ENCODE measurements at regions not wholly inside any gene's neighbourhood (a gene's known extent, or its start where the extent isn't known, plus 50 kb on each side); places are given as distances from the start of the nearest gene placed in this dataset.
"Not testable (repeated sequence)": the region's sequence is repeated elsewhere in the genome, so short reads cannot be mapped to it uniquely, and the experiment has no call there.

DNA sequence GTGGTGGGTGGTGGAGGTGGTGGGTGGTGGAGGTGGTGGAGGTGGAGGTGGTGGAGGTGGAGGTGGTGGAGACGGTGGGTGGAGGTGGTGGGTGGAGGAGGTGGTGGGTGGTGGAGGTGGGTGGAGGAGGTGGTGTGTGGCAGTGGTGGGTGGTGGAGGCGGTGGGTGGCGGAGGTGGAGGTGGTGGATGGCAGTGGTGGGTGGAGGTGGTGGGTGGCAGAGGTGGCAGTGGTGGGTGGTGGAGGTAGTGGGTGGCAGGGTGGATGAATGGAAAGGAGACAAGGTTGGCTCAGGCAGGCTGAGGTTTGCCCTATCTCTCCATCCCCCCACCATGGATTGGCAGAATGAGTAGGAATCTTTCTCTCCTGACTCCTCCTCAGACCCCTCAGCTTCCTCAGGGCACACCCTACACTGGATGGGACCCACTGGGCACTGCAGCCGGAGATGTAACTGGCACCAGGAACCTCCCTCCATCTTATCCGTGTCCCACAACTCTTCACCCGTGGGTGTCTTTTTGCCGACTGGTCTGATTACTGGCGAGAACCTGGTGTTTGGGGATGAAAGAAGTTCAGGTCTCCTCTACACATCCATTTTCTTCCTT, 166.3 kb downstream of the C9orf50 start:
- DNase-seq = peak; percentile 46

DNA sequence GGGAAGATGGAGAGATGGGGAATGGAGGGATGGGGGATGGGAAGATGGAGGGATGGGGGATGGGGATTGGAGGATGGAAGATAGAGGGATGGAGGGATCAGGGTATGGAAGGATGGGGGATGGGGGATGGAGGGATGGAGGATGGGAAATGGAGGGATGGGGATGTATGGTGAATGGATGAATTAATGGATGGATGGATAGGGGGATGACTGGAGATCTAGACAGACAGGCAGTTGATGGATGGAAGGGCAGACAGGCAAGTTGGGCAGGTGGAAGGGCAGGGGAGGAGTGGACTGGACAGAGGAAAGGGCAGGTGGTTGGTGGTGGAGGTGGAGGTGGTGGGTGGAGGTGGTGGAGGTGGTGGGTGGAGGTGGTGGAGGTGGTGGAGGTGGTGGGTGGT, 167.2 kb downstream of the C9orf50 start:
- no peak for DNase-seq

DNA sequence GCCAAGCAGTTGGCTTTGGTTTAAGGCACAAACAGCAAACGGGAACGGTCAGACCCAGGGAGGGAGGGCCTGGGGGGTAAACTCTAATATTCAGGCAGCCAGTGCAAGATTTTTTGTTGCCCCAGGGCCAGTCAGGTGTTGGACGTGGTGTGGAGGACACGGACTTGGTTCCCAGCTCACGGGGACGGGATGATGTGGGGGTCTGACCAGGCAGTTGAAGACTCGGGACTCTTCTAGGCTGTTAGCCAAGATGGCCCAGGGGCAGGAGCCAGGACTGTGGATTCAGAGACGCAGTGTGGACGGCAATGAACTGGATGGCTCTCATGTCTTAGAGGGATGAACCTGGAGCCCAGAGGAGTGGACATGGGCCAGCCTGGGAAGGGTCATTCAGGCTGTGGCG, 169.2 kb downstream of the C9orf50 start:
- DNase-seq = no peak

DNA sequence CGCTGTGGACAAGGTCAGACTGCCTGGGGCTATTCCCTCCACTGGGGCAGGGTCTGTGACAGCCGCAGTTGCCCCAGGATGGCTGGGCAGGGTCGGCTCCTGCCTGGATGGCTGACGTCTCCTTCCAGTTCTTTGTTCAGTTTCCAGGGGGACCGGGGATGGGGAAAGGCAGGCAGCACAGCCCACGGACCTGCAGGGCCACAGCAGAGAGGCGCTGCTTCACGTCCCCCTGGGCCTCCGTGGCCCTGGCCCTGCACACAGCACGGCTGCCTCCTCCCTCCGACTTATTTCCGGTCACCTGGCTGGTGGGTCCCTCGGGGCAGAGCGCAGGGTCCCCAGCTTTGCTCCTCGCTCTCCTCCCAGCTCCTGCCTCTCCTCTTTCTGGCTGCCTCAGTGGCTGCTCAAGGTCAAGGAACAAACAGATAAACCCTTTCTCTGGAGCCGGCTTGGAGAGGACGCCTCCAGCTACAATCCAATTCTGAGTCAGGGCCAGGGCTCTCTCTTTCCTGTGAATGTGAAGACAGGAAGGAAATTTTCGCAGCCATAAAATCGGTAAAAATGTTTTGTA, 169.7 kb downstream of the C9orf50 start:
- DNase-seq = no peak

DNA sequence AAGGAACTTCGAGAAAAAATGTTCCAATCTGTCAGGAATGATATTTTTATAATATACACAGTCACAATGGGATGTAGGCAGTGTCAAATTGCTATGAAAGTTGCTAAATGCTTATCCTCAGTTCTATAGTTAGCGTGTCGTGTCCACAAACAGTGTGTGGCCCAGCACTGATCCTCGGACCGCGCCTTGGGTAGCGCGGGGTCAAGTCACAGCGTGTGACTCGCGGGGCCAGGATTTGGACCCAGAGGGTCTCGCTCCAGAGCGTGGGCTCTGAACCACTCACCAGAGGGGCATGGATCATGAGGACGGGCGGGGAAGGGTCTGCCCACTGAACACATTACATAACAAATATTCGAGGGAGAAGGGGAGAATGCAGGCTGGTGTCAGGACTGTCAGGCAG, 171.8 kb downstream of the C9orf50 start:
- no peak for DNase-seq

DNA sequence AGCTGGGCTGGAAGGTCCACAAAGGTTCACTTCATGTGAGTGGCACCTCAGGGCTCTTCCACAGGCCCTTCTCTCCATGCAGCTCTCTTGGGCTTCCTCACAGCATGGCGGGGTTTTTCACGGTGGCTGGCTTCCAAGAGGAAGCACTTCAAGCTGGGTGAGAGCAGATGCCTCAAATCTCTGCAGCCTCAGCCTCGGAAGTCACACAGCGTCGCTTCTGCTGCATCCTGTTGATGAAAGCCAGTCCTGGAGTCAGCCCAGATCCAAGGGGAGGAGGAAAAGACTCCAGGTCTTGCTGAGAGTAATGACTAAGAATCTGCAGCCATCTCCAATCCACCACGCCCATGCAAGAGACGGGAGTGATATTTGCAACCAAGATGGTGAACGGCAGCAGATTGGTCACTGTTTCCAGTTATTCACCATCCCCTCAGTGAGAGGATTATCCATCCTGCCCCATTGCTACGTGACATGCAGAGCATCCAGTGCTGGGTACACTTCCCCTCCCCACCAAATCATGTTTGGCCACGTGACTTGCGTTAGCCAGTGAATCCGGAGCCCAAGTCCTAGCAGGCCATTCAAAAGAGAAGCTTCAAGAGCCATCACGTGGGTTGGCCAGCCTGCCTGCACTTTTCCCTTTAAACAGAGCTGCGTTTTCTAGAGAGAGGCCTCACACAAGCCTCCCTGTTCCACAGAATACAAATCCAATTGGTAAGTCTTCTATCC, 173.9 kb downstream of the C9orf50 start:
- no peak for DNase-seq

DNA sequence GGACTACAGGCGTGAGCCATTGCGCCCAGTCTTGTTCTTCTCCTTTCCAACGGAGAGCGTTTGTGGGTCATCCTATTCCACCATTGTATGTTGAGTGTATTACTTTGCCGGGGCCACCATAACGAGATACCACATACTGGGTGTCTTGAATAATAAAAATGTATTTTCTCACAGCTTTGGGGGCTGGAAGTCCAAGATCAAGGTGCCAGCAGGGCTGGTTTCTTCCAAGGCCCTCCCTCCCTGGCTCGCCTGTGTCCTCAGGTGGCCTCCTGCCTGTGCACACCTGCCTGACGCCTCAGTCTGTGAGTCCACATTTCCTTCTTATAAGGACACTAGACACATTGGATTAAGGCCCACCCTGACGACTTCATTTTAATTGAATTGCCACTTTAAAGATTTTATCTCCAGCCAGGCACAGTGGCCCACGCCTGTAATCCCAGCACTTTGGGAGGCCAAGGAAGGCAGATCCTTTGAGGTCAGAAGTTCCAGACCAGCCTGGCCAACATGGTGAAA, 175.1 kb downstream of the C9orf50 start:
- no peak for DNase-seq

DNA sequence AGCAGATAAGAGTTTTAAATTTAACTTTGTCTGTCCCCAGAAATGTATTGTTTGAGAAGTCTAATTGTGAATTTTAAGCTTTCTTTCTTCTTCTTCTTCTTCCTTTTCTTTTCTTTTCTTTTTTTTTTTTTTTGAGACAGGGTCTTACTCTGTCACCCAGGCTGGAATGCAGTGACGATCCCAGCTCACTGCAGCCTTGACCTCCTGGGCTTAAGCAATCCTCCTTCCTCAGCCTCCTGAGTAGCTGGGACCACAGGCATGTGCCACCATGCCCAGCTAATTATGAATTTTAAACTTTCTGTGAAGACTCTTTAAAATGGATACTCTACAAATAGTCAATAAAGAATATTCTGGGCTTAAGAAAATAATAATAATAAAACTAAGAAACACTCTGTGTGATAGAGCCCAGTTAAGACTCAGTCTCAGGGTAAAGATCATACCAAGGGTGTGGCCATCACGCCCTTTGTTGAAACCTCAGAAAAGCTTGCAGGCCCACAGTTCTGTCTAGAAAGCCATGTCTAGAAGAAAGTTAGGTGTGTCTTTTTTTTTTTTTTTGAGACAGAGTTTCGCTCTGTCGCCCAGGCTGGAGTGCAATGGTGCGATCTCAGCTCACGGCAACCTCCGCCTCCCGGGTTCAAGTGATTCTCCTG, 177.3 kb downstream of the C9orf50 start:
- not testable (repeated sequence) for DNase-seq

DNA sequence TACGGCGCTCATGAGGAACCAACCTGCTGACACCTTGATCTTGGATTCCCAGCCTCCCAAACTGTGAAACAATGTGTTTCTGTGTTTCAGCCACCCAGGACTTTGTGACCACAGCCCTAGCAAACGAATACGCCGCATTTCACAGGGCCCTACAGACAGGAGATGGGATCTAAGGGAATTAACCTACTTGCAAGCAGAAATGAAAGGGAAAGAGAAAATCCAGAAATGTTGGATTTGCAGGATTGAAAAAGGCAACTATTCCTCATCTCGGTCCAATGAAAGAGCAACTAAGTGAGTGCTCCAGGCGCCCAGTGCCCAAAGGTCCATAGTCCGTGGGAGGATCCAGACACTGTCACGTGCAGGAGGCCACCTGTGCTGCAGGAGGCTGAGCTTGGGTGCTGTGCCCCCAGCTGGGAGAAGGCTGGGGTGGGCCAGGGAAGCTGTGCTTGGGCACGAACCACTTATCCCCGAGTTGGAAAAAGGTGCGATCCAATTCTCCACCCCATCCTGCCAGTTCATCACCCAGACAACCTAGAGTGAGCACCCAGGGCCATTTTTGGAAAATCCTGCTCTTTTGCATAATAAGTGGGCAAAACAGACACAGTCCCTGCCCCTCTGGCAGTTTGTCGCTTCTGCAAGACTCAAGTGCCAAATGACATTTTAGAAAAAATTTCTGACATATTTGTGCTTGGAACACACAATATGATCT, 177.9 kb downstream of the C9orf50 start:
- no peak for DNase-seq

DNA sequence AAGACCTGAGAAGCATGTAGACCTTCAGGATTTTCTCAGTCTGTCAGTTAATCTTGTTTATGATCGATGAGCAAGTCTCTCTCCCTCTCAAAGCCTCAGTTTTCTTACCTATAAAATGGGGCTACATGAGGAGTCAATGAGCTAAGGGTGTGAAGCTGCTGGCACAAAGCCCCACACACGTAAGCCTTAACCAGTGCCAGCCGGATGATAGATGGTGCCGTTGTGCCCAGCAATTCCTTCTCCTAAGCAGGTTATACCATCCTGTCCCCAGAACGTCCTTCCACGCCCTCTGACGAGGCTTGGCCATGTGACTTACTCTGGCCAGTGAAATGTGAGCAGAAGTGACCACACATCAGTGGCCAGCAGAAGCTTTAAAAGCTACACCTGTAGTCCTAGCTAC, 179.0 kb downstream of the C9orf50 start:
- DNase-seq = no peak

DNA sequence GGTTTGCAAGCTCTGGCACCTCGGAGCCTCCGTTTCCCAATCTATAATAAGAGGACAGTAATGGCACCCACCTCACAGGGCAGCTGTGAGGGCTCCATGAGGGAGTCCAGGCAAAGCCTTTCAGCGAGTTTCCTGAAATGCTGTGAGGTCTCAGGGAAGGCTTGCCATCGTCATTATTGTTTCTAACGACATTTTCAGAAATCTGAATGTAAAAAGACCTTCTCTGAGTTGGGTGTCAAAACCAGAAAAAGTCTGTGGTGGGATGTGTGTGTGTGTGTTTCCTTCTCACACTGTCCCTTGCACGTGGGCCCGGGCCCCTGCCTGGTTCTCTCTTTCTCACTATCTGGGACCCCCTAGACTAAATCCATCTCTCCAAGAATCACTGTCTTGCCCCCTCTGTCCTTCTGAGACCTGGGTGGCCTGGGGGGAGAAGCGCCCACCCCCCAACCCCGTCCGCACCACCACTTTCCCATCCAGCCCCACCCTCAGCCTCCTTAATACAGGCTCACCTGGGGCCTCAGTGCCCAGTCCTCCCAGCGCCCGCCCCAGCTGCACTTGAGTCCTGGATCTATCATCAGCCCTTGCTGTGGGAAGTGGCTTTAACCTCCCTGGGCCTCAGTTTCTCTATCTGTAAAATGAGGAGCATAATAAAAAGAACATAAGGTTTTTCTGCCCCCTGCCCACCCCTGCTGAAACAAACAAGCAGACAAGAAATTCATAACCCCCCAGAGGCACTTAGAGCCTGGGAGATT, 180.3 kb downstream of the C9orf50 start:
- no peak for DNase-seq

DNA sequence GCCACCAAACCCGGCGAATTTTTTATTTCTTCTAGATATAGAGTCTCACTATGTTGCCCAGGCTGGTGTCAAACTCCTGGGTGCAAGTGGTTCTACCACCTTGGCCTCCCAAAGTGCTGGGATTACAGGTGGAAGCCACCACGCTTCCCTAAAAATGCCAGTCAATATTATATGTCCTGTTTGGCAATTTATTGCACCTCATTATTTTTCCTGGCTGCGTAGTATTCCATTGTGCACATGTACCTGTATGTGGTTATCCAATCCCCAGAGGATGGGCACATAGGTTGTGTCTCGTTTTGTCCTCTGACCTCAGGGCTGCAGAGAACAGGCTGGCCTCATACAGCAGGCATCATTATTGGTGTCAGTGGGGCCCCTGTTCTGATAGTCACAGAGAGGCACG, 181.7 kb downstream of the C9orf50 start:
- no peak for DNase-seq

DNA sequence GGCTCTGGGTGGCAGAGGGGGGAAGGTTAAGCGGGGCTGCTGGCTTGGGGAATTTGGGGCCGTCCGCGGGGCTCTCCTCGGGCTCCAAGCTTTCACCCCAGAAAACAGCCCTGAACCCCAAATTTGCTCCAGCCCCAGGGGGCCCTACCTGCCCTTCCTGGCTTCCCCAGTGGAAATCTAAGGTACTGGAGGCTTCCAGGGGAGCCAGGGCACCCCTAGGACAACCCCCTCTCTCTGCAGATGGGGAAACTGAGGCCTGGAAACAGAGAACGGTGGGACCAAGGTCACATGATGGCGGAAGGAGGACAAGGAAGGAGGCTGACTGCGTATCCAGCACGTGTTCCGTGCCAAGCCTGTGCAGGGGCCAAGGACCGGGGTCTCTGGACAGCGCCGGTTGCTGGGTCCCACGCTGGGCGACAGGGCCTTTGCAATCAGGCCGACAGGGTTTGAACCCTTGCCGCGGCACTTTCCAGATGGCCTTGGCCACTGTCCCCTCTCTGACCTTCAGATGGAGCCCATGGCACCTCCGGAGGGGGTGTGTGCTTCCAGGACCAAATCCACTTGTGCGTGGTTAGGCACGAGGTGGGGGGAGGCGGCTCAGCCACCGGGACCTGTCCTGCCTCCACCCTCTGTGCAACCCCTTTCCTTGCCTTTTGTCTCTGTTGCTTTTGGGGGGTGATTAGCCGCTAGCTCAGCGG, 183.1 kb downstream of the C9orf50 start:
- DNase-seq = no peak

DNA sequence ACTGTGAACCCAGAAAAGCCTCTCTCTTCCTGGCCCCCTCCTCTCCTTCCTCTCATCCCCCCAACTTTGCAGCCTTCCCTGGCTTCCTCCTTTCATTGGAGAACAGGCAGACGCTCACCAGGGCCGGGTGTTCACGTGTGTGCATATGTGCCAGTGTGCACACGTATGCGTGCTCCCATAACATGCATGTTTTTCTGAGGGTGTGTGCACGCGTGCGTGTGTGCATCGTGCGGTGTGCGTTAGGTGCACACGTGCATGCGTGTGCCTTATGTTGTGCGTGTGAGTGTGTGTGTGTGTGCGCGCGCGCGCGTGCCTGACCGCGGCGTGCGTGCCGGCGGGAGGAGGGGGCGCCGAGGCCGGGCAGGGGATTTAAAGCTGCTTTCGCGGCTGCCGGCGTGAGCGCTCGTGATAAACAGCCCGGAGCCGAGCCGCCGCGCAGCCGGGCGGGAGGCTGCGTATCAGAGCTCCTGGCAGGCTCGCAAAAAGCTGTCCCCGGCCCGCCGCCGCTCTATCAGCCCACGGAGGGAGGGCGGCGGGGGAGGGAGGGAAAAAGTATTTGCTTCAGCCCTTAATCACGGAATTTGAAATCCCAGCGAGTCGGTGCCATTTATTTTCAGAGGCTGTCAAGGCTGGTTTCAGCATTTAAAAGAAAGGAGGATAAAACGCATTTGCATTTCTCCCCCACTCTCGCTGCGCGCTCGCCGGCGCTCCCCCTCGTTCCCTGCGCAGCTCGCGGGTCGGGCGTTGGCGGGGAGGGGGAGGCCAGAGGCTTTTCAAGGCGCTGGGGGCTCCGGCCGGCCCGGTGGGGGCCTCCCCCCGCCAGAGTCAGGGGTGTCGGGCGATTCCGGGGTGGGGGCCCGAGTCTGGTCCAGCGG, 183.9 kb downstream of the C9orf50 start:
- DNase-seq = peak; percentile 43

DNA sequence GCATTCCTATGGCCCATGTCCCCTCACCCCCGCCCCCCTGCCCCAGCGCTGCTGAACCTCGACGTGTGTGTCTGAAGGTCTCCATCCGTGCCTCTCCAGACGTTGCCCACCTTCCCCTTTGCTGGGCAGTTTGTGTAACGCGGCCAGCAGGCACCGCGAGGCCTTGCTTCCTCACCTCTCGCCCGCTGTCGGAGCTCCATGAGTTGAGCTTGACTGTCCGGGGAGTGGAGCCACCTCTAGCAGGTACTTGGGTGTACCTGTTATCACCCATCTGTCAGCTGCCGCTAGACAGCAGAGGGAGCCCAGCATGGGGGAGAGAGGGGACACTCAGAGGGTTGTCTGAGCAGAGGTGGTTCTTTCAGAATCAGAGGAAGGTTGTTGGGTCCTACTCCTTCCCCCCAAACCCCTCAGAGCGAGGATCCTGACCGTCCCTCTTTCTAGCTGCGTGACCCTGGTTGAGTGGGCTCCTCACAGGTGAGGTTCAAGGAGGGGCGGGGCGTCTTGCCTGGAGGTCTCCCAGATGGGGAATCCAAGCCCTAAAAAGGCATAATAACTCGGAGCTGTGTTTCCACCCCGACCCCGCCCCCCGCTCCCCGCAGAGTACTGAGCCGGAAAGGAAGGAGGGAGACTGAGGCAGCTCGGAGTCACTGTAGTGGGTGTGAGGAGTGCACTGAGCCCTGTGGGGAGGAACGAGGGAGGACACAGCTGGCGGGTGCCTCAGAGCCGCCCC, 184.7 kb downstream of the C9orf50 start:
- no peak for DNase-seq

DNA sequence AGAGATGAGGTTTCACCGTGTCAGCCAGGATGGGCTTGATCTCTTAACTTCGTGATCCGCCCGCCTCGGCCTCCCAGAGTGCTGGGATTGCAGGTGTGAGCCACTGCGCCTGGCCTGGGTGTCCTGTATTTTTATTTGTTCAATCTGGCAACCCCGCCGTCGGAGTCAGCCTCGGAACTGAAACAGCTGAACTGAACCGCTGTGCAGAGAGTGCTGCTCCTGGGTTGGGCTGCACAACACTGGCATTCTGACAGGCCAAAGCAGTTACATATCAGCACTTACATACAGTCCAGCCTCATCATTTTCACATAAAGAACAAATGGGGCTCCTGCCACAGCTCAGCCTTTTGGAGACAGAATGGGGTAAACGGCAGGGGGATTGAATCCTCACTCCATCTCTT, 185.6 kb downstream of the C9orf50 start:
- no peak for DNase-seq

DNA sequence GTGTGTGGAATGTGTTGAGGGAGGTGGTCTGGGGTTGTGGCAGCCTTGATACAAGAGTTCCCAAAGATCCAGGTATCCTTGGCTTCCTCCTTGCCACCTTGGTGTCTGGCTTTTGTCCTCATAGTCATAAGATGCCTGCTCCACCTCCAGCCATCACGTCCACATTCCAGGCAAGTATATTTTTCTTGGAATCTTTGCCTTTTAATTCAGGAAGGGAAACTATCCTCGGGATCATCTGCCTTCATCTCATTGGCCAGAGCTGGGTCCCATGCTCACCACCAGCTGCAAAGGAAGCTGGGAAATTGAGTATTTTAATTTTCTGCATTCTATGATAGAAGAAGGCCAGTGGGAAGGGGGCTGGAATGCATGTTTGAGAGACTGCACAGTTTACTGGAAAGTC, 186.7 kb downstream of the C9orf50 start:
- DNase-seq = no peak

DNA sequence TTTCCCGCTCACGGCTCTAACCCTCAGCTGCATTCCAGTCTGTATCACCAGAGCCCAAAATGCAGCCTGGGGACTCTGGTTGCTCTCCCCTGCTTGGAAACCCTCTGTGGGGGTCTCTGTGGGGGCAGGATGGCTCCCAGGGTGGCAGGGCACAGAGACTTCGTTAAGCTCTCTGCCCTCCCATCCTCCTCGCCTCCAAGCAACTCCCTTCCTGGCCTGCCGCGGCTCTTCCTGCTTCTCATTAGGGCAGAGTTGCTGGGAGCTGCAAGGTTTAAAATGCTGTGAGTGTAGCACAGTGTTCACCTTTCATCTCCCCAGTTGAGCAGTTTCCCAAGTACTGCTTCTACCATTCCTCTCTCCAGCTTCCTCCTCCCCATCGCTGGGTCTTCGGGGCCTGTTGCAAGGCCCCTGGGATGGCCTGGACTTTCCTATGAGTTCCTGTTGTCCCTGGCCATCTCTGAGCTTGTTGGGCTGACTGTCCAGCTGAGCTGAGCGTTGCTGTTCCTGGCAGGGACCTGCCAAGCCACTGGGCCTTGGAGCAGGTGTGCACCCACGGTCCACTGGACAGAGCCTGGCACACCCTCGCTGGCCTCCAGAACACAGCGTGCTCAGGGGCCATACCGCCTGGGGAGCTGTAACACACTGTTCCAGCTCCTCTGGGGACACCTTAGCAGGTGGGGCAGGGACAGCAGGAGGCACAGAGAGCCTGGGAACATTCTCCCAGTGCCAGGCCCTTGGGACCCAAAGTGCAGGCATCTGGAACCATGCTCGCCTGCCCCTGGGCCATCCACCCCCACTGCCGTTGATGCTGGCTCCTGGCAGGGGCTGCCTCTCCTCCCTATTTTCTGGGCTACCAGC, 188.4 kb downstream of the C9orf50 start:
- DNase-seq = no peak

Measured in CD4-positive, alpha-beta T cell treated with Interleukin-17A for 1 hour (primary cell).